ENCODE measurements at regions not wholly inside any gene's neighbourhood (a gene's known extent, or its start where the extent isn't known, plus 50 kb on each side); places are given as distances from the start of the nearest gene placed in this dataset.

DNA sequence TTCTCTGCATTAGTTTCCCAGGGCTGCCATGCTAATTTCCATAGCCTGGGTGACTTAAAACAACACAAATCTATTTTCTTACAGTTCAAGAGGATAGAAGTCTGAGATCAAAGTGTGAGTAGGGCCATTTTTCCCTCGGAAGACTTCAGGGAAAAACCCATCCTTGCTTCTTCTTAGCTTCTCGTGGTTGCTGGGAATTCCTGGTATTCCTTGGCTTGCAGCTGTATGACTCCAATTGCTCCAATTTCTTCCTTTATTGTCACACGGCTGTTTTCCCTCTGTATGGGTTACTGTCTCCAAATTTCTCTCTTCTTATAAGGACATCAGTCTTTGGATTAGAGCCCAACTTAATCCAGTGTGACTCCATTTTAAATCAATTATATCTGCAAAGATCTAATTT, 128.4 kb upstream of the JAG1 start:
- intact Hi-C loops (cut with micrococcal nuclease; ENCODE audit: unreplicated experiment) (no loop called here), in situ Hi-C loops (cut with HindIII; ENCODE audit: extremely low pct_ligation_motif_present, low pct_unique_long_range_greater_than_20kb) (no loop called here)
- TF ChIP-seq ZC3H4 (CRISPR knock-in tag; IDR thresholded peaks at IDR 0.05; ENCODE audit: borderline replicate concordance) (no peak), POLR2A (IDR thresholded peaks at IDR 0.05; ENCODE audit: insufficient read depth in 1 of 2, low read depth in 2 of 2, low read length in 2 of 2) (no peak), ZNF674 (CRISPR knock-in tag; IDR thresholded peaks at IDR 0.05; ENCODE audit: low read depth) (no peak), ZNF652 (CRISPR knock-in tag; IDR thresholded peaks at IDR 0.05; ENCODE audit: borderline replicate concordance, low read depth) (no peak), SIX4 (CRISPR knock-in tag; IDR thresholded peaks at IDR 0.05) (no peak), TMF1 (CRISPR knock-in tag; IDR thresholded peaks at IDR 0.05; ENCODE audit: low read depth) (no peak), PHF20 (CRISPR knock-in tag; IDR thresholded peaks at IDR 0.05) (no peak), MIER2 (CRISPR knock-in tag; IDR thresholded peaks at IDR 0.05) (no peak), ZKSCAN1 (IDR thresholded peaks at IDR 0.05; ENCODE audit: low read length) (no peak)
- TF ChIP-seq, protein P1, sequence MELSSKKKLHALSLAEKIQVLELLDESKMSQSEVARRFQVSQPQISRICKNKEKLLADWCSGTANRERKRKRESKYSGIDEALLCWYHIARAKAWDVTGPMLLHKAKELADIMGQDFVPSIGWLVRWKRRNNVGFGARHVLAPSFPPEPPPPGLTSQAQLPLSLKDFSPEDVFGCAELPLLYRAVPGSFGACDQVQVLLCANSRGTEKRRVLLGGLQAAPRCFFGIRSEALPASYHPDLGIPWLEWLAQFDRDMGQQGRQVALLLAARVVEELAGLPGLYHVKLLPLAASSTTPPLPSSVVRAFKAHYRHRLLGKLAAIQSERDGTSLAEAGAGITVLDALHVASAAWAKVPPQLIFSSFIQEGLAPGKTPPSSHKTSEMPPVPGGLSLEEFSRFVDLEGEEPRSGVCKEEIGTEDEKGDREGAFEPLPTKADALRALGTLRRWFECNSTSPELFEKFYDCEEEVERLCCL (CRISPR knock-in tag; IDR thresholded peaks at IDR 0.05; ENCODE audit: borderline replicate concordance), result no peak
- no peaks in the 10 kb centered on the region for H3K9me3 ChIP-seq (ENCODE audit: low read length)
- H3K4me3 ChIP-seq (replicated peaks in 1 of 3; ENCODE audit: insufficient read depth in 1 of 3, low read depth in 2 of 3, low read length in 3 of 3), result no peak overlapping the region
- CTCF ChIA-PET (ENCODE audit: low intra/inter-chr PET ratio, low total read pairs), result no interaction called here
- no peak overlapping the region for H2AFZ ChIP-seq (ENCODE audit: low read length)
- H3K79me2 ChIP-seq (ENCODE audit: insufficient read depth, low read length), result no peaks in the 10 kb centered on the region
- peaks cover 11% of the 10 kb centered on the region for H3K4me1 ChIP-seq (ENCODE audit: insufficient read depth, low read length)
- no peak for DNase-seq (ENCODE audit: low spot score)
- no peak for ATAC-seq
- FAIRE-seq, result no peak
- 3% methylated on average over 3 of the region's 3 CpGs for WGBS (ENCODE audit: low lambda C conversion rate)
- H3K36me3 ChIP-seq (replicated peaks in 1 of 2; ENCODE audit: control insufficient read depth in 1 of 2, insufficient read depth in 2 of 2, low read length in 2 of 2), result no peaks in the 10 kb centered on the region
- H3K4me2 ChIP-seq (ENCODE audit: low read depth, low read length), result no peak overlapping the region
- no peak overlapping the region for H3K9ac ChIP-seq (ENCODE audit: insufficient read depth, low read depth, low read length)
- no peak overlapping the region for H3K27ac ChIP-seq (ENCODE audit: extremely low read length, insufficient read depth, low read length)
- H3K27me3 ChIP-seq (ENCODE audit: control insufficient read depth in 1 of 2, insufficient read depth in 2 of 2, low read length in 2 of 2), result peaks cover 1 to 17% of the 10 kb centered on the region in 2 experiments; a peak in 2 of 5 replicates
- POLR2A ChIA-PET, result no interaction called here
- no peaks in the 10 kb centered on the region for H4K20me1 ChIP-seq (ENCODE audit: insufficient read depth, low read length)
- BruUV-seq (replicated peaks), result no TSS peak

DNA sequence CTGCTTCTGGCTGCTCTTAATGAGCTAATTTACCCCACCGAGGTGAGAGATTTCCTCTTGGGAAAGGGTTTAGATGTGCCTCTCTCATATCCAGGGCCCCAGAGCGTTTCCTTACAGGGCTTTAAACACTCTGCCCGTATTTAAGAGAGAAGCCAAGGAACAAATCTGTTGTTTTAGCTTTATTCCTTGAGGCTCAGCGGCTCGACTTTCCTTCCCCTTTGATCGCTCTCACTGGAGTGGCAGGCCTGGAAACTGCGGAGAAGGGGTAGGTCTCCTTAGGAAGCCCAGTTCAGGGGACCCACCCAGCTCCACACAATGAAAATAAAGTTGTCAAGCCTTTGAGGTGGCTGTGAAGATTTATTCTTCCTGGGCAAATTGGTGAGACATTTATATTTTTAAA, 132.0 kb upstream of the JAG1 start:
- ChIA-PET CTCF (ENCODE audit: low intra/inter-chr PET ratio, low total read pairs) (no interaction called here), POLR2A (no interaction called here)
- TF ChIP-seq CBX5 (CRISPR knock-in tag; IDR thresholded peaks at IDR 0.05; ENCODE audit: borderline replicate concordance), result no peak
- H4K20me1 ChIP-seq (ENCODE audit: insufficient read depth, low read length), result no peaks in the 10 kb centered on the region
- no peak overlapping the region for H2AFZ ChIP-seq (ENCODE audit: low read length)
- in situ Hi-C loops (cut with HindIII; ENCODE audit: extremely low pct_ligation_motif_present, low pct_unique_long_range_greater_than_20kb), result no loop called here
- no peaks in the 10 kb centered on the region for H3K36me3 ChIP-seq (replicated peaks in 1 of 2; ENCODE audit: control insufficient read depth in 1 of 2, insufficient read depth in 2 of 2, low read length in 2 of 2)
- intact Hi-C loops (cut with micrococcal nuclease; ENCODE audit: unreplicated experiment), result no loop called here
- no peak overlapping the region for H3K9ac ChIP-seq (ENCODE audit: insufficient read depth, low read depth, low read length)
- no peak overlapping the region for H3K4me3 ChIP-seq (replicated peaks in 1 of 3; ENCODE audit: insufficient read depth in 1 of 3, low read depth in 2 of 3, low read length in 3 of 3)
- DNase-seq (ENCODE audit: low spot score) (no peak), ATAC-seq (no peak), FAIRE-seq (no peak)
- H3K27ac ChIP-seq (ENCODE audit: extremely low read length, insufficient read depth, low read length), result no peak overlapping the region
- WGBS (ENCODE audit: low lambda C conversion rate), result 26% methylated on average over 7 of the region's 7 CpGs
- H3K27me3 ChIP-seq (ENCODE audit: control insufficient read depth in 1 of 2, insufficient read depth in 2 of 2, low read length in 2 of 2), result peaks cover 2 to 25% of the 10 kb centered on the region in 2 experiments; a peak in 3 of 5 replicates
- no peaks in the 10 kb centered on the region for H3K79me2 ChIP-seq (ENCODE audit: insufficient read depth, low read length)
- H3K9me3 ChIP-seq (ENCODE audit: low read length), result no peaks in the 10 kb centered on the region
- peaks cover 1% of the 10 kb centered on the region for H3K4me1 ChIP-seq (ENCODE audit: insufficient read depth, low read length)
- H3K4me2 ChIP-seq (ENCODE audit: low read depth, low read length), result no peak overlapping the region
- BruUV-seq (replicated peaks), result no TSS peak
